HG02623 (cell line): ENCODE measurements at regions not wholly inside any gene's neighbourhood (a gene's known extent, or its start where the extent isn't known, plus 50 kb on each side); places are given as distances from the start of the nearest gene placed in this dataset.
"Not testable (repeated sequence)": the region's sequence is repeated elsewhere in the genome, so short reads cannot be mapped to it uniquely, and the experiment has no call there.

Experiments used
- ATAC-seq: cut with Tn5 transposase; IDR thresholded peaks from one replicate; pipeline ENCODE4 v1.9.1; 2021; ENCODE audit warnings: moderate library complexity; ENCODE audit not compliant: unreplicated experiment

GRCh38 chr2:184302506-184302905, 295.8 kb upstream of the ZNF804A start:
- ATAC-seq = no peak

GRCh38 chr2:184304006-184304405, 294.3 kb upstream of the ZNF804A start:
- no peak for ATAC-seq

- ATAC-seq = no peak
These were observed 293.2 kb upstream of the ZNF804A start for GRCh38 chr2:184305105-184305504.

- no peak for ATAC-seq
These were observed 289.6 kb upstream of the ZNF804A start for GRCh38 chr2:184308706-184309105.

GRCh38 chr2:184312970-184313369, 285.4 kb upstream of the ZNF804A start:
- no peak for ATAC-seq

- ATAC-seq = no peak
These were observed 283.5 kb upstream of the ZNF804A start for GRCh38 chr2:184314829-184315228.

- ATAC-seq = no peak
These were observed 281.4 kb upstream of the ZNF804A start for GRCh38 chr2:184316921-184317320.

GRCh38 chr2:184322615-184323014, 275.7 kb upstream of the ZNF804A start:
- no peak for ATAC-seq

GRCh38 chr2:184326066-184326465, 272.3 kb upstream of the ZNF804A start:
- no peak for ATAC-seq

- ATAC-seq = not testable (repeated sequence)
These were observed 270.5 kb upstream of the ZNF804A start for GRCh38 chr2:184327805-184328204.

GRCh38 chr2:184330561-184330960, 267.8 kb upstream of the ZNF804A start:
- not testable (repeated sequence) for ATAC-seq

GRCh38 chr2:184336688-184337087, 261.6 kb upstream of the ZNF804A start:
- no peak for ATAC-seq

- no peak for ATAC-seq
These were observed 259.6 kb upstream of the ZNF804A start for GRCh38 chr2:184338771-184339170.

GRCh38 chr2:184339966-184340365, 258.4 kb upstream of the ZNF804A start:
- ATAC-seq = no peak

GRCh38 chr2:184346338-184346862, 251.9 kb upstream of the ZNF804A start:
- no peak for ATAC-seq

- ATAC-seq = no peak
These were observed 247.2 kb upstream of the ZNF804A start for GRCh38 chr2:184351126-184351525.

GRCh38 chr2:184357033-184357432, 241.3 kb upstream of the ZNF804A start:
- no peak for ATAC-seq

GRCh38 chr2:184359379-184359778, 238.9 kb upstream of the ZNF804A start:
- no peak for ATAC-seq

- no peak for ATAC-seq
These were observed 235.1 kb upstream of the ZNF804A start for GRCh38 chr2:184363213-184363612.

- ATAC-seq = no peak
These were observed 231.1 kb upstream of the ZNF804A start for GRCh38 chr2:184367211-184367610.

GRCh38 chr2:184369307-184369706, 229.0 kb upstream of the ZNF804A start:
- no peak for ATAC-seq

GRCh38 chr2:184370954-184371353, 227.4 kb upstream of the ZNF804A start:
- peak; percentile 57 for ATAC-seq

- ATAC-seq = no peak
These were observed 226.7 kb upstream of the ZNF804A start for GRCh38 chr2:184371641-184372040.
